ENCODE measurements at regions not wholly inside any gene's neighbourhood (a gene's known extent, or its start where the extent isn't known, plus 50 kb on each side); places are given as distances from the start of the nearest gene placed in this dataset.

- Mint-ChIP-seq H3K27me3 (ENCODE audit: insufficient read depth) (peaks cover 69% of the 10 kb centered on the region), H3K36me3 (ENCODE audit: low read depth) (no peaks in the 10 kb centered on the region), H3K27ac (no peak overlapping the region), H3K9me3 (no peaks in the 10 kb centered on the region), H3K4me3 (no peak overlapping the region), H3K4me1 (peaks cover 14% of the 10 kb centered on the region)
- no peak for TF ChIP-seq CTCF (conservative IDR thresholded peaks at IDR 0.05)
- Histone ChIP-seq H3K27me3 (ENCODE audit: control insufficient read depth, insufficient read depth, low read length, poor library complexity, severe bottlenecking) (peaks cover 41% of the 10 kb centered on the region), H3K4me3 (ENCODE audit: low read length) (no peak overlapping the region), H3K9ac (ENCODE audit: extremely low read depth, low read length, poor library complexity, severe bottlenecking) (no peak overlapping the region), H3K9me3 (ENCODE audit: control insufficient read depth, low read length) (no peaks in the 10 kb centered on the region), H3K4me1 (ENCODE audit: control insufficient read depth, insufficient read depth, low read length) (peaks cover 6% of the 10 kb centered on the region), H3K36me3 (ENCODE audit: control insufficient read depth, insufficient read depth, low read length) (no peaks in the 10 kb centered on the region), H3K27ac (ENCODE audit: low read depth, low read length) (peak overlapping the region; percentile 36)
- DNase-seq: no peak
Observed at GRCh38 chr6:71029555-71029954, 72.7 kb upstream of the B3GAT2 start.

GRCh38 chr6:71031912-71032311 is 75.1 kb upstream of the B3GAT2 start:
- Histone ChIP-seq H3K27ac (ENCODE audit: low read depth, low read length) (no peak overlapping the region), H3K36me3 (ENCODE audit: control insufficient read depth, insufficient read depth, low read length) (no peaks in the 10 kb centered on the region), H3K4me3 (ENCODE audit: low read length) (no peak overlapping the region), H3K9me3 (ENCODE audit: control insufficient read depth, low read length) (no peaks in the 10 kb centered on the region), H3K27me3 (ENCODE audit: control insufficient read depth, insufficient read depth, low read length, poor library complexity, severe bottlenecking) (peaks cover 64% of the 10 kb centered on the region), H3K4me1 (ENCODE audit: control insufficient read depth, insufficient read depth, low read length) (peaks cover 6% of the 10 kb centered on the region), H3K9ac (ENCODE audit: extremely low read depth, low read length, poor library complexity, severe bottlenecking) (no peak overlapping the region)
- WGBS, 2 experiments (ENCODE audit: insufficient coverage in 1 of 2, insufficient read length in 1 of 2): 44 to 71% methylated on average over 2 to 4 of the region's 4 CpGs
- Mint-ChIP-seq H3K9me3 (no peaks in the 10 kb centered on the region), H3K27ac (no peak overlapping the region), H3K4me3 (no peak overlapping the region), H3K27me3 (ENCODE audit: insufficient read depth) (peaks cover 79% of the 10 kb centered on the region), H3K4me1 (peaks cover 14% of the 10 kb centered on the region), H3K36me3 (ENCODE audit: low read depth) (no peaks in the 10 kb centered on the region)
- no peak for DNase-seq
- no peak for TF ChIP-seq CTCF (conservative IDR thresholded peaks at IDR 0.05)

GRCh38 chr6:71033171-71033570 is 76.3 kb upstream of the B3GAT2 start:
- Histone ChIP-seq H3K4me3 (ENCODE audit: low read length) (no peak overlapping the region), H3K27ac (ENCODE audit: low read depth, low read length) (peak overlapping the region; percentile 88), H3K27me3 (ENCODE audit: control insufficient read depth, insufficient read depth, low read length, poor library complexity, severe bottlenecking) (peaks cover 77% of the 10 kb centered on the region), H3K9me3 (ENCODE audit: control insufficient read depth, low read length) (peaks cover 8% of the 10 kb centered on the region), H3K4me1 (ENCODE audit: control insufficient read depth, insufficient read depth, low read length) (peaks cover 2% of the 10 kb centered on the region), H3K9ac (ENCODE audit: extremely low read depth, low read length, poor library complexity, severe bottlenecking) (no peak overlapping the region), H3K36me3 (ENCODE audit: control insufficient read depth, insufficient read depth, low read length) (no peaks in the 10 kb centered on the region)
- Mint-ChIP-seq H3K4me3 (no peak overlapping the region), H3K36me3 (ENCODE audit: low read depth) (no peaks in the 10 kb centered on the region), H3K4me1 (peaks cover 5% of the 10 kb centered on the region), H3K27ac (no peak overlapping the region), H3K9me3 (peaks cover 1% of the 10 kb centered on the region), H3K27me3 (ENCODE audit: insufficient read depth) (peaks cover 83% of the 10 kb centered on the region)
- WGBS, 2 experiments (ENCODE audit: insufficient coverage in 1 of 2, insufficient read length in 1 of 2): 86 to 100% methylated on average over 1 of the region's 1 CpG
- DNase-seq: no peak
- no peak for TF ChIP-seq CTCF (conservative IDR thresholded peaks at IDR 0.05)

Data from endodermal cell (in vitro differentiated cells).